HUDEP-2 (cell line): ENCODE measurements at regions not wholly inside any gene's neighbourhood (a gene's known extent, or its start where the extent isn't known, plus 50 kb on each side); places are given as distances from the start of the nearest gene placed in this dataset.

Experiments
- DNase-seq, 76 experiments: peaks; one replicate each; lab custom pipeline; 2025; ENCODE audit not compliant: unreplicated experiment in 76 of 76; lab: John Stamatoyannopoulos, UW

- no peak for DNase-seq
Observed at GRCh38 chr17:53891726-53892125, 69.0 kb downstream of the KIF2B start.

GRCh38 chr17:53892222-53892621, 69.5 kb downstream of the KIF2B start:
- no peak for DNase-seq

GRCh38 chr17:53894591-53894990, 71.9 kb downstream of the KIF2B start:
- DNase-seq = no peak

- no peak for DNase-seq
Observed at GRCh38 chr17:53896047-53896446, 73.3 kb downstream of the KIF2B start.

GRCh38 chr17:53900951-53901350, 78.2 kb downstream of the KIF2B start:
- no peak for DNase-seq

GRCh38 chr17:53907435-53907834, 84.7 kb downstream of the KIF2B start:
- DNase-seq = no peak

GRCh38 chr17:53909802-53910201, 87.1 kb downstream of the KIF2B start:
- no peak for DNase-seq

- no peak for DNase-seq
Observed at GRCh38 chr17:53912117-53912516, 89.4 kb downstream of the KIF2B start.

GRCh38 chr17:53919356-53919755, 96.6 kb downstream of the KIF2B start:
- no peak for DNase-seq

GRCh38 chr17:53924530-53925455, 102.1 kb downstream of the KIF2B start:
- no peak for DNase-seq

- DNase-seq = no peak
Observed at GRCh38 chr17:53932386-53932785, 109.7 kb downstream of the KIF2B start.

- no peak for DNase-seq
Observed at GRCh38 chr17:53934931-53935330, 112.2 kb downstream of the KIF2B start.

GRCh38 chr17:53941231-53941630, 118.5 kb downstream of the KIF2B start:
- DNase-seq = no peak

- DNase-seq = no peak
Observed at GRCh38 chr17:53942436-53942835, 119.7 kb downstream of the KIF2B start.

- no peak for DNase-seq
Observed at GRCh38 chr17:53942898-53943297, 120.2 kb downstream of the KIF2B start.

- no peak for DNase-seq
Observed at GRCh38 chr17:53948323-53948722, 125.6 kb downstream of the KIF2B start.

- DNase-seq = no peak
Observed at GRCh38 chr17:53949473-53950090, 126.9 kb downstream of the KIF2B start.

- peak in 19 of 76 experiments; percentile 0 to 19 (median 5) for DNase-seq
Observed at GRCh38 chr17:53950207-53950857, 127.6 kb downstream of the KIF2B start.

GRCh38 chr17:53950858-53951250, 128.1 kb downstream of the KIF2B start:
- DNase-seq = no peak

- DNase-seq = no peak
Observed at GRCh38 chr17:53971361-53971760, 148.6 kb downstream of the KIF2B start.

GRCh38 chr17:53979991-53980390, 157.3 kb downstream of the KIF2B start:
- no peak for DNase-seq

GRCh38 chr17:53996131-53996530, 173.4 kb downstream of the KIF2B start:
- no peak for DNase-seq
